ENCODE measurements at regions not wholly inside any gene's neighbourhood (a gene's known extent, or its start where the extent isn't known, plus 50 kb on each side); places are given as distances from the start of the nearest gene placed in this dataset.

DNA sequence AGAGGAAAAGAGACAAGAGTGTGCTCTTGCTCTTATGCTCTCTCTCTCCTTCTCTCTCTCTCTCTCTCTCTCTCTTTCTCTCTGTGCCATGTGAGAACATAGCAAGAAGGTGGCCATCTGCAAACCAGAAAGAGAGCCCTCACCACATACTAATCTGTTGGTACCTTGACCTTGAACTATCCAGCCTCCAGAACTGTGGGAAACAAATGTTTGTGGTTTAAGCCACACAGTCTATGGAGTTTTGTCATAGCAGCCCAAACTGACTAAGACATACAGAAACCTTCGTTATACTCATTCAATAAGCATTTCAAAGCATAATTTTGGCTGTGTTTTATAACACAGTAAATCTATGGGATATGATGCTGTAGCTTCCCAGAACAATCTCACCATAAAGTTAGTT lies 56.4 kb upstream of the PLPP4 start:
- BruUV-seq (replicated peaks): no TSS peak
- H3K27ac ChIP-seq (ENCODE audit: low read depth, low read length, poor library complexity, severe bottlenecking): no peak overlapping the region
- no peaks in the 10 kb centered on the region for H3K9me3 ChIP-seq (ENCODE audit: low read depth, low read length, poor library complexity, severe bottlenecking)
- DNase-seq (ENCODE audit: low spot score): no peak
- no peak for TF ChIP-seq EZH2 (IDR thresholded peaks at IDR 0.05; ENCODE audit: borderline replicate concordance, low read depth, low read length, poor library complexity, severe bottlenecking)
- TF ChIP-seq, protein P1, sequence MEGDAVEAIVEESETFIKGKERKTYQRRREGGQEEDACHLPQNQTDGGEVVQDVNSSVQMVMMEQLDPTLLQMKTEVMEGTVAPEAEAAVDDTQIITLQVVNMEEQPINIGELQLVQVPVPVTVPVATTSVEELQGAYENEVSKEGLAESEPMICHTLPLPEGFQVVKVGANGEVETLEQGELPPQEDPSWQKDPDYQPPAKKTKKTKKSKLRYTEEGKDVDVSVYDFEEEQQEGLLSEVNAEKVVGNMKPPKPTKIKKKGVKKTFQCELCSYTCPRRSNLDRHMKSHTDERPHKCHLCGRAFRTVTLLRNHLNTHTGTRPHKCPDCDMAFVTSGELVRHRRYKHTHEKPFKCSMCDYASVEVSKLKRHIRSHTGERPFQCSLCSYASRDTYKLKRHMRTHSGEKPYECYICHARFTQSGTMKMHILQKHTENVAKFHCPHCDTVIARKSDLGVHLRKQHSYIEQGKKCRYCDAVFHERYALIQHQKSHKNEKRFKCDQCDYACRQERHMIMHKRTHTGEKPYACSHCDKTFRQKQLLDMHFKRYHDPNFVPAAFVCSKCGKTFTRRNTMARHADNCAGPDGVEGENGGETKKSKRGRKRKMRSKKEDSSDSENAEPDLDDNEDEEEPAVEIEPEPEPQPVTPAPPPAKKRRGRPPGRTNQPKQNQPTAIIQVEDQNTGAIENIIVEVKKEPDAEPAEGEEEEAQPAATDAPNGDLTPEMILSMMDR (conservative IDR thresholded peaks at IDR 0.05; ENCODE audit: low read depth, low read length): no peak
- no peak overlapping the region for H3K4me3 ChIP-seq (ENCODE audit: low read depth, low read length, poor library complexity, severe bottlenecking)
- no peaks in the 10 kb centered on the region for H3K4me1 ChIP-seq (ENCODE audit: insufficient read depth, low read length, poor library complexity, severe bottlenecking)
- intact Hi-C loops (cut with micrococcal nuclease; ENCODE audit: unreplicated experiment): no loop called here
- ChIA-PET POLR2A (ENCODE audit: low non-redundant PET) (no interaction called here), CTCF (no interaction called here)
- no peaks in the 10 kb centered on the region for H3K36me3 ChIP-seq (ENCODE audit: insufficient read depth, low read length, poor library complexity, severe bottlenecking)
- H3K27me3 ChIP-seq (replicated peaks; ENCODE audit: insufficient read depth, low read depth, low read length, poor library complexity): peaks cover 3% of the 10 kb centered on the region

DNA sequence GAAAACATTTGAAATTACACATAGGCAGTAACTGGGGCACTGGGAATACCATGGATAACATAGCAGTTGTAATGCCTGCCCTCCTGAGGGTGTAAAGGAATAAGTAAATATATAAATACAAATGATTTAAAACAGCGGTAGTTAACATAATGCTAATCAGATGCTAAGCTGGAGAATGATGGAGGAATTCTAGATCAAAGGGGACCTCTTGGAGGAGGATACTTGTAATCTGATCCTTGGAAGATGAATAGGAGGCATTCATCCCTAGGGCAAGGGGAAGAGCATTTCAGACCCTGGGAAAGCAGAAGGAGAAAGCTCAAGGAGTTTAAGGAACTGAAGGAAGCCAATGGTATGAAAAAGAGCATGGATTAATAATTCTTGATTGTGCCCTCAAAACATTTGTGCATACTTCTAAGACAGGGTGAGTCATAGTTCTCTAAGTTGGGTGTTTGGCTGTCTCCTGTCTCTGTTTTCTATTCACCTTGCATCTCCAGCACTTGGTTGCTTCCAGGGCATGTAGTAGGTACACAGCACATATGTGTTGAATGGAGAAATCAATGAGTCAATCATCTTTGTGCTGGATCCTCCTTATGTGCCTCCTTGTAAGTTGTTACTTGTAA lies 54.8 kb upstream of the PLPP4 start:
- Histone ChIP-seq H3K4me3 (ENCODE audit: low read depth, low read length, poor library complexity, severe bottlenecking) (no peak overlapping the region), H3K36me3 (ENCODE audit: insufficient read depth, low read length, poor library complexity, severe bottlenecking) (no peaks in the 10 kb centered on the region), H3K4me1 (ENCODE audit: insufficient read depth, low read length, poor library complexity, severe bottlenecking) (no peaks in the 10 kb centered on the region), H3K9me3 (ENCODE audit: low read depth, low read length, poor library complexity, severe bottlenecking) (no peaks in the 10 kb centered on the region), H3K27me3 (replicated peaks; ENCODE audit: insufficient read depth, low read depth, low read length, poor library complexity) (peaks cover 3% of the 10 kb centered on the region), H3K27ac (ENCODE audit: low read depth, low read length, poor library complexity, severe bottlenecking) (no peak overlapping the region)
- no peak for DNase-seq (ENCODE audit: low spot score)
- CTCF ChIA-PET: no interaction called here
- POLR2A ChIA-PET (ENCODE audit: low non-redundant PET): no interaction called here
- BruUV-seq (replicated peaks): no TSS peak
- no peak for TF ChIP-seq EZH2 (IDR thresholded peaks at IDR 0.05; ENCODE audit: borderline replicate concordance, low read depth, low read length, poor library complexity, severe bottlenecking)
- TF ChIP-seq, protein P1 (conservative IDR thresholded peaks at IDR 0.05; ENCODE audit: low read depth, low read length): no peak
- intact Hi-C loops (cut with micrococcal nuclease; ENCODE audit: unreplicated experiment): no loop called here

DNA sequence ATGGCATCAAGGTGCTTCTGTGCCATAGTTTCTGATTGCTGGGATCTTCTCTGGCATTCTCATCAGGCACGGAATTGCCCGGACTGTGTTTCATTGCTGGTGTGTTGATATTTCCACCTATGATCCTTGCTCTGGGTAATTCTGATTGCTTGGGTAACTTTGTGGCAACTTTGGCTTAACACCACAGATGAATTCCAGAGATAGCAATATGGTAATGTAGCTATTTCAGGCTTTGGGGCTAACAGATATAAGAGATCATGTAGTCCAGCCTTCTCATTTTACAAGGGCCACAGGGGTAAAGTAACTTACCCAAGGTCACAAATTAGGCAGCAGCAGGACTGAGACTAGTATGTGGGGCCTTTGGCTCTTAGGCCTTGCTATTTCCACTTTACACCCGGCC lies 53.9 kb upstream of the PLPP4 start:
- no peaks in the 10 kb centered on the region for H3K36me3 ChIP-seq (ENCODE audit: insufficient read depth, low read length, poor library complexity, severe bottlenecking)
- no peaks in the 10 kb centered on the region for H3K9me3 ChIP-seq (ENCODE audit: low read depth, low read length, poor library complexity, severe bottlenecking)
- TF ChIP-seq, protein P1 (conservative IDR thresholded peaks at IDR 0.05; ENCODE audit: low read depth, low read length): no peak
- TF ChIP-seq EZH2 (IDR thresholded peaks at IDR 0.05; ENCODE audit: borderline replicate concordance, low read depth, low read length, poor library complexity, severe bottlenecking): no peak
- H3K4me1 ChIP-seq (ENCODE audit: insufficient read depth, low read length, poor library complexity, severe bottlenecking): no peaks in the 10 kb centered on the region
- intact Hi-C loops (cut with micrococcal nuclease; ENCODE audit: unreplicated experiment): no loop called here
- no peak for DNase-seq (ENCODE audit: low spot score)
- POLR2A ChIA-PET (ENCODE audit: low non-redundant PET): no interaction called here
- BruUV-seq (replicated peaks): no TSS peak
- no peak overlapping the region for H3K27ac ChIP-seq (ENCODE audit: low read depth, low read length, poor library complexity, severe bottlenecking)
- no peak overlapping the region for H3K4me3 ChIP-seq (ENCODE audit: low read depth, low read length, poor library complexity, severe bottlenecking)
- peaks cover 3% of the 10 kb centered on the region for H3K27me3 ChIP-seq (replicated peaks; ENCODE audit: insufficient read depth, low read depth, low read length, poor library complexity)
- CTCF ChIA-PET: no interaction called here
